ENCODE measurements at regions not wholly inside any gene's neighbourhood (a gene's known extent, or its start where the extent isn't known, plus 50 kb on each side); places are given as distances from the start of the nearest gene placed in this dataset.

- H3K4me3 ChIP-seq (ENCODE audit: low read length): no peak overlapping the region
- H3K4me1 ChIP-seq (ENCODE audit: control insufficient read depth, insufficient read depth, low read length): peaks cover 6% of the 10 kb centered on the region
- H3K9ac ChIP-seq (ENCODE audit: low read length): no peak overlapping the region
- no peaks in the 10 kb centered on the region for H3K9me3 ChIP-seq (ENCODE audit: control insufficient read depth, low read length)
- no peaks in the 10 kb centered on the region for H3K36me3 ChIP-seq (ENCODE audit: control insufficient read depth, insufficient read depth, low read length)
- H3K27me3 ChIP-seq (ENCODE audit: control insufficient read depth, insufficient read depth, low read length): no peaks in the 10 kb centered on the region
These were observed 212.6 kb downstream of the LACC1 start for GRCh38 chr13:44092078-44092970.

- no peaks in the 10 kb centered on the region for H3K27me3 ChIP-seq (ENCODE audit: control insufficient read depth, insufficient read depth, low read length)
- no peaks in the 10 kb centered on the region for H3K9me3 ChIP-seq (ENCODE audit: control insufficient read depth, low read length)
- H3K4me1 ChIP-seq (ENCODE audit: control insufficient read depth, insufficient read depth, low read length): peaks cover 6% of the 10 kb centered on the region
- no peak overlapping the region for H3K4me3 ChIP-seq (ENCODE audit: low read length)
- no peaks in the 10 kb centered on the region for H3K36me3 ChIP-seq (ENCODE audit: control insufficient read depth, insufficient read depth, low read length)
- H3K9ac ChIP-seq (ENCODE audit: low read length): no peak overlapping the region
These were observed 214.2 kb downstream of the LACC1 start for GRCh38 chr13:44093607-44094564.

GRCh38 chr13:44096901-44097300 is 217.2 kb downstream of the LACC1 start:
- Histone ChIP-seq H3K27me3 (ENCODE audit: control insufficient read depth, insufficient read depth, low read length) (no peaks in the 10 kb centered on the region), H3K36me3 (ENCODE audit: control insufficient read depth, insufficient read depth, low read length) (no peaks in the 10 kb centered on the region), H3K4me1 (ENCODE audit: control insufficient read depth, insufficient read depth, low read length) (peaks cover 5% of the 10 kb centered on the region), H3K4me3 (ENCODE audit: low read length) (no peak overlapping the region), H3K9ac (ENCODE audit: low read length) (no peak overlapping the region), H3K9me3 (ENCODE audit: control insufficient read depth, low read length) (no peaks in the 10 kb centered on the region)

- no peaks in the 10 kb centered on the region for H3K4me1 ChIP-seq (ENCODE audit: control insufficient read depth, insufficient read depth, low read length)
- H3K27me3 ChIP-seq (ENCODE audit: control insufficient read depth, insufficient read depth, low read length): no peaks in the 10 kb centered on the region
- H3K36me3 ChIP-seq (ENCODE audit: control insufficient read depth, insufficient read depth, low read length): no peaks in the 10 kb centered on the region
- no peaks in the 10 kb centered on the region for H3K9me3 ChIP-seq (ENCODE audit: control insufficient read depth, low read length)
- H3K9ac ChIP-seq (ENCODE audit: low read length): no peak overlapping the region
- H3K4me3 ChIP-seq (ENCODE audit: low read length): no peak overlapping the region
These were observed 218.9 kb downstream of the LACC1 start for GRCh38 chr13:44098559-44098958.

GRCh38 chr13:44101347-44102083 is 221.8 kb downstream of the LACC1 start:
- H3K4me3 ChIP-seq (ENCODE audit: low read length): no peak overlapping the region
- H3K4me1 ChIP-seq (ENCODE audit: control insufficient read depth, insufficient read depth, low read length): peaks cover 7% of the 10 kb centered on the region
- no peaks in the 10 kb centered on the region for H3K27me3 ChIP-seq (ENCODE audit: control insufficient read depth, insufficient read depth, low read length)
- no peak overlapping the region for H3K9ac ChIP-seq (ENCODE audit: low read length)
- H3K9me3 ChIP-seq (ENCODE audit: control insufficient read depth, low read length): no peaks in the 10 kb centered on the region
- no peaks in the 10 kb centered on the region for H3K36me3 ChIP-seq (ENCODE audit: control insufficient read depth, insufficient read depth, low read length)

GRCh38 chr13:44103429-44104196 is 223.9 kb downstream of the LACC1 start:
- Histone ChIP-seq H3K4me3 (ENCODE audit: low read length) (no peak overlapping the region), H3K36me3 (ENCODE audit: control insufficient read depth, insufficient read depth, low read length) (no peaks in the 10 kb centered on the region), H3K27me3 (ENCODE audit: control insufficient read depth, insufficient read depth, low read length) (no peaks in the 10 kb centered on the region), H3K9ac (ENCODE audit: low read length) (no peak overlapping the region), H3K9me3 (ENCODE audit: control insufficient read depth, low read length) (no peaks in the 10 kb centered on the region), H3K4me1 (ENCODE audit: control insufficient read depth, insufficient read depth, low read length) (peaks cover 26% of the 10 kb centered on the region)

GRCh38 chr13:44104197-44104490 is 224.4 kb downstream of the LACC1 start:
- Histone ChIP-seq H3K4me3 (ENCODE audit: low read length) (no peak overlapping the region), H3K9me3 (ENCODE audit: control insufficient read depth, low read length) (no peaks in the 10 kb centered on the region), H3K4me1 (ENCODE audit: control insufficient read depth, insufficient read depth, low read length) (peaks cover 32% of the 10 kb centered on the region), H3K9ac (ENCODE audit: low read length) (no peak overlapping the region), H3K36me3 (ENCODE audit: control insufficient read depth, insufficient read depth, low read length) (no peaks in the 10 kb centered on the region), H3K27me3 (ENCODE audit: control insufficient read depth, insufficient read depth, low read length) (no peaks in the 10 kb centered on the region)

- no peaks in the 10 kb centered on the region for H3K27me3 ChIP-seq (ENCODE audit: control insufficient read depth, insufficient read depth, low read length)
- no peak overlapping the region for H3K4me3 ChIP-seq (ENCODE audit: low read length)
- peaks cover 33% of the 10 kb centered on the region for H3K4me1 ChIP-seq (ENCODE audit: control insufficient read depth, insufficient read depth, low read length)
- no peaks in the 10 kb centered on the region for H3K36me3 ChIP-seq (ENCODE audit: control insufficient read depth, insufficient read depth, low read length)
- H3K9me3 ChIP-seq (ENCODE audit: control insufficient read depth, low read length): no peaks in the 10 kb centered on the region
- no peak overlapping the region for H3K9ac ChIP-seq (ENCODE audit: low read length)
These were observed 225.3 kb downstream of the LACC1 start for GRCh38 chr13:44104969-44105368.

GRCh38 chr13:44106266-44107152 is 226.8 kb downstream of the LACC1 start:
- no peaks in the 10 kb centered on the region for H3K36me3 ChIP-seq (ENCODE audit: control insufficient read depth, insufficient read depth, low read length)
- H3K27me3 ChIP-seq (ENCODE audit: control insufficient read depth, insufficient read depth, low read length): no peaks in the 10 kb centered on the region
- peaks cover 33% of the 10 kb centered on the region for H3K4me1 ChIP-seq (ENCODE audit: control insufficient read depth, insufficient read depth, low read length)
- no peak overlapping the region for H3K4me3 ChIP-seq (ENCODE audit: low read length)
- H3K9me3 ChIP-seq (ENCODE audit: control insufficient read depth, low read length): no peaks in the 10 kb centered on the region
- H3K9ac ChIP-seq (ENCODE audit: low read length): no peak overlapping the region

GRCh38 chr13:44107357-44108121 is 227.8 kb downstream of the LACC1 start:
- Histone ChIP-seq H3K4me1 (ENCODE audit: control insufficient read depth, insufficient read depth, low read length) (peaks cover 33% of the 10 kb centered on the region), H3K4me3 (ENCODE audit: low read length) (no peak overlapping the region), H3K9ac (ENCODE audit: low read length) (no peak overlapping the region), H3K27me3 (ENCODE audit: control insufficient read depth, insufficient read depth, low read length) (no peaks in the 10 kb centered on the region), H3K9me3 (ENCODE audit: control insufficient read depth, low read length) (no peaks in the 10 kb centered on the region), H3K36me3 (ENCODE audit: control insufficient read depth, insufficient read depth, low read length) (no peaks in the 10 kb centered on the region)

All from mucosa of stomach (tissue), 1 donor.